H9 (cell line): ENCODE measurements at regions not wholly inside any gene's neighbourhood (a gene's known extent, or its start where the extent isn't known, plus 50 kb on each side); places are given as distances from the start of the nearest gene placed in this dataset.

Source experiments
- DNase-seq: peaks from one replicate; pipeline ENCODE4 v3.0.0-alpha.2; 2017
- H2AFZ ChIP-seq: one replicate; pipeline ENCODE4 v1.6.1; 2013; ENCODE audit warnings: mild to moderate bottlenecking, low read length, control low read depth, moderate library complexity
- H2AK5ac ChIP-seq: 2 replicates; pipeline ENCODE4 v1.6.1; 2013; ENCODE audit warnings: low read length, control low read depth, mixed read lengths; ENCODE audit not compliant: insufficient read length
- H2BK120ac ChIP-seq: one replicate; pipeline ENCODE4 v1.6.1; 2013; ENCODE audit warnings: low read depth, mild to moderate bottlenecking, low read length, control low read depth, inconsistent platforms; ENCODE audit not compliant: poor library complexity, severe bottlenecking
- H2BK12ac ChIP-seq: 2 replicates; pipeline ENCODE4 v1.6.1; 2013; ENCODE audit warnings: low read length, control low read depth, mixed read lengths, low read depth; ENCODE audit not compliant: insufficient read length
- H2BK15ac ChIP-seq: 2 replicates; pipeline ENCODE4 v1.6.1; 2013; ENCODE audit warnings: low read depth, low read length, control low read depth
- H2BK20ac ChIP-seq: one replicate; pipeline ENCODE4 v1.6.1; 2013; ENCODE audit warnings: low read depth, mild to moderate bottlenecking, low read length, control low read depth, inconsistent platforms; ENCODE audit not compliant: poor library complexity, severe bottlenecking
- H2BK5ac ChIP-seq: 2 replicates; pipeline ENCODE4 v1.6.1; 2013; ENCODE audit warnings: low read length, control low read depth, mixed read lengths; ENCODE audit not compliant: insufficient read length
- H3K14ac ChIP-seq: 2 replicates; pipeline ENCODE4 v1.6.1; 2013; ENCODE audit warnings: low read length, control low read depth; ENCODE audit not compliant: insufficient read depth
- H3K18ac ChIP-seq: 2 replicates; pipeline ENCODE4 v1.6.1; 2013; ENCODE audit warnings: low read depth, mild to moderate bottlenecking, mixed read lengths, low read length, control low read depth; ENCODE audit not compliant: insufficient read length
- H3K23ac ChIP-seq: 2 replicates; pipeline ENCODE4 v1.6.1; 2013; ENCODE audit warnings: low read length, control low read depth, mixed read lengths, low read depth; ENCODE audit not compliant: insufficient read length
- H3K23me2 ChIP-seq: 2 replicates; pipeline ENCODE4 v1.6.1; 2013; ENCODE audit warnings: low read depth, mild to moderate bottlenecking, mixed read lengths, low read length, control low read depth; ENCODE audit not compliant: insufficient read length, poor library complexity, severe bottlenecking
- H3K27ac ChIP-seq: 2 replicates; pipeline ENCODE4 v1.5.1; 2013; ENCODE audit warnings: low read length, control low read depth, mixed read lengths, low read depth; ENCODE audit not compliant: insufficient read length
- H3K27me3 ChIP-seq: 2 replicates; pipeline ENCODE4 v1.6.1; 2013; ENCODE audit warnings: low read length, control low read depth, inconsistent platforms; ENCODE audit not compliant: insufficient read depth
- H3K4ac ChIP-seq: 2 replicates; pipeline ENCODE4 v1.6.1; 2013; ENCODE audit warnings: low read depth, mild to moderate bottlenecking, control low read depth, inconsistent platforms, low read length, moderate library complexity
- H3K4me1 ChIP-seq: 2 replicates; pipeline ENCODE4 v1.6.1; 2013; ENCODE audit warnings: low read length, control low read depth, inconsistent platforms; ENCODE audit not compliant: insufficient read depth
- H3K4me2 ChIP-seq: 2 replicates; pipeline ENCODE4 v1.6.1; 2013; ENCODE audit warnings: low read length, control low read depth, mixed read lengths; ENCODE audit not compliant: insufficient read length, insufficient read depth
- H3K56ac ChIP-seq: 2 replicates; pipeline ENCODE4 v1.6.1; 2013; ENCODE audit warnings: low read depth, mild to moderate bottlenecking, mixed read lengths, low read length, control low read depth; ENCODE audit not compliant: insufficient read length
- H3K79me1 ChIP-seq: 2 replicates; pipeline ENCODE4 v1.6.1; 2013; ENCODE audit warnings: low read depth, mild to moderate bottlenecking, moderate library complexity, low read length, control low read depth, inconsistent platforms; ENCODE audit not compliant: insufficient read depth, poor library complexity, severe bottlenecking
- H3K79me2 ChIP-seq: 2 replicates; pipeline ENCODE4 v1.6.1; 2013; ENCODE audit warnings: low read length, control low read depth, inconsistent platforms; ENCODE audit not compliant: insufficient read depth
- H3K9ac ChIP-seq: 2 replicates; pipeline ENCODE4 v1.6.1; 2013; ENCODE audit warnings: low read length, control low read depth, mixed read lengths; ENCODE audit not compliant: insufficient read length; ENCODE audit errors: extremely low read depth
- H3K9me3 ChIP-seq: one replicate; pipeline ENCODE4 v1.6.1; 2013; ENCODE audit warnings: low read depth, low read length, inconsistent platforms; ENCODE audit not compliant: control insufficient read depth
- H3T11ph ChIP-seq: one replicate; pipeline ENCODE4 v1.6.1; 2013; ENCODE audit warnings: mild to moderate bottlenecking, low read length, control low read depth, inconsistent platforms
- H4K20me1 ChIP-seq: one replicate; pipeline ENCODE4 v1.6.1; 2013; ENCODE audit not compliant: control insufficient read depth, insufficient read length, insufficient read depth
- H4K5ac ChIP-seq: 2 replicates; pipeline ENCODE4 v1.6.1; 2013; ENCODE audit warnings: low read depth, mild to moderate bottlenecking, mixed read lengths, low read length, control low read depth; ENCODE audit not compliant: insufficient read length
- H4K8ac ChIP-seq: replicated peaks from 2 replicates; pipeline ENCODE4 v1.6.1; 2013; ENCODE audit warnings: low read length, control low read depth, mixed read lengths, low read depth; ENCODE audit not compliant: insufficient read length
- H4K91ac ChIP-seq: 2 replicates; pipeline ENCODE4 v1.6.1; 2013; ENCODE audit warnings: low read depth, mild to moderate bottlenecking, moderate library complexity, mixed read lengths, low read length, control low read depth; ENCODE audit not compliant: insufficient read length
- H3K27ac Mint-ChIP-seq, 3 experiments: 2 replicates in 2 of 3; 3 replicates in 1 of 3; pipeline ENCODE4 v1.8.0; 2020 to 2021; ENCODE audit warnings: mixed read lengths in 3 of 3, mild to moderate bottlenecking in 1 of 3, moderate library complexity in 1 of 3
- H3K27me3 Mint-ChIP-seq: 2 replicates; pipeline ENCODE4 v1.8.0; 2021; ENCODE audit warnings: low read depth, mild to moderate bottlenecking, moderate library complexity, mixed read lengths
- H3K36me3 Mint-ChIP-seq, 3 experiments: 2 replicates in 2 of 3; 3 replicates in 1 of 3; pipeline ENCODE4 v1.8.0; 2020 to 2021; ENCODE audit warnings: low read depth in 3 of 3, mixed read lengths in 3 of 3; ENCODE audit not compliant: insufficient read depth in 1 of 3
- H3K4me1 Mint-ChIP-seq, 2 experiments: 2 replicates each; pipeline ENCODE4 v1.8.0; 2020; ENCODE audit warnings: mixed read lengths in 2 of 2
- H3K4me3 Mint-ChIP-seq, 2 experiments: 2 replicates in 1 of 2; 3 replicates in 1 of 2; pipeline ENCODE4 v1.8.0; 2020 to 2021; ENCODE audit warnings: mild to moderate bottlenecking in 2 of 2, mixed read lengths in 2 of 2, moderate library complexity in 1 of 2
- H3K9me3 Mint-ChIP-seq, 2 experiments: 2 replicates in 1 of 2; 3 replicates in 1 of 2; pipeline ENCODE4 v1.8.0; 2020; ENCODE audit warnings: mild to moderate bottlenecking in 2 of 2, mixed read lengths in 2 of 2, moderate library complexity in 1 of 2
- WGBS: extraction: QIAGEN DNeasy Blood & Tissue Kit; methylation state at CpG from one replicate; pipeline ENCODE4 v1.1.7; 2013; ENCODE audit warnings: missing lambda C conversion rate, low lambda C conversion rate, mixed read lengths; ENCODE audit not compliant: insufficient read length; ENCODE audit errors: extremely low coverage; 5-methylcytosine and 5-hydroxymethylcytosine counted together
- TF ChIP-seq, protein P1 (sequence below): fragments of 200-600 bp; sonication (generic); conservative IDR thresholded peaks from 3 replicates; pipeline ENCODE4 v1.8.0; 2021; ENCODE audit warnings: antibody characterized with exemption, mild to moderate bottlenecking

DNA sequence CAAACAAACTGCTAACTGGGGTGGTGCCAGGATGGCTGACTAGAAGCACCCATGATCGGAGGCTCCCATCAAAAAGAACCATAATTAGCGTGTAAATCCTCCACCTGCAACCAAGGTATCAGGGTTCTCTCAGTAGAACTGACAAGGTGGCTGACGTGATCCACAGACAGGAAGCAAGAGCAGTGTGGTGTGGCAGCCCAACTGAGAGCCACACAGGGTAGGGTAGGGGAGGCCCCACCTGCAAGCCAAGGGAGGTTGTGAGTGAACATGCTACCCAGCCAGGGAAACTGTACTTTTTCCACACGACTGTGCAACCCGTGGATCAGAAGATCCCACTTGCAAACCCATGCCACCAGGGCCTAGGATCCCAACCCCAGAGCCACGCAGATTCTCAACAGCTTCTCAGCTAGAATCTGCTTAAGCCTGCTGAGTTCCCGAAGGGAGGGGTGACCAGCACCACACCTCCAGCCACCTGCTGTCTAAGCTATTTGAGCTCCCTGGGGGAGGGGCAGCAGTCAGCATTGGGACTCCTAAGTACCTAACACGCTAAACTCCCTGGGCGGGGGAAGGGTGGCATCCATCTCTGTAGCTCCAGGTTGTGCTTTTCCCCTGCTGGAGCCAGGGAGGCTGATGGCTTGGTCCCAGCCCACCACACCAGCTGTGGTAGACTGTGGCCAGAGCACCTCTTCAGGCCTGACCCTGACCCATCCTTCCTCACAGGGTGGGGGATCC lies 425.1 kb downstream of the GPM6A start:
- no peak overlapping the region for H3K27ac ChIP-seq
- no peak overlapping the region for H2AK5ac ChIP-seq
- no peak overlapping the region for H2BK15ac ChIP-seq
- no peaks in the 10 kb centered on the region for H3K79me1 ChIP-seq
- no peak overlapping the region for H3K56ac ChIP-seq
- Mint-ChIP-seq H3K36me3 (no peaks in the 10 kb centered on the region; a peak in 1 of 7 replicates), H3K9me3 (peaks cover 0 to 5% of the 10 kb centered on the region in 2 experiments; a peak in 2 of 5 replicates), H3K4me1 (peaks cover 11 to 12% of the 10 kb centered on the region in 2 experiments), H3K4me3 (no peak overlapping the region), H3K27ac (peak overlapping the region in 2 of 3 experiments; percentile 49 to 84; a peak in 3 of 7 replicates), H3K27me3 (no peaks in the 10 kb centered on the region)
- no peak overlapping the region for H4K8ac ChIP-seq
- no peaks in the 10 kb centered on the region for H4K20me1 ChIP-seq
- no peak overlapping the region for H2BK20ac ChIP-seq
- no CpG with 5 or more reads among the region's 9 CpGs for WGBS
- H3K9ac ChIP-seq: no peak overlapping the region
- H2BK120ac ChIP-seq: no peak overlapping the region
- no peak overlapping the region for H2BK5ac ChIP-seq
- peak overlapping the region; percentile 30 for H3K18ac ChIP-seq
- no peak overlapping the region for H3K4me2 ChIP-seq
- no peak overlapping the region for H3K14ac ChIP-seq
- H3K23me2 ChIP-seq: no peaks in the 10 kb centered on the region
- no peak overlapping the region for H3T11ph ChIP-seq
- H3K79me2 ChIP-seq: no peaks in the 10 kb centered on the region
- no peak overlapping the region for H3K4ac ChIP-seq
- no peaks in the 10 kb centered on the region for H3K27me3 ChIP-seq
- H2AFZ ChIP-seq: no peak overlapping the region
- H2BK12ac ChIP-seq: no peak overlapping the region
- TF ChIP-seq, protein P1, sequence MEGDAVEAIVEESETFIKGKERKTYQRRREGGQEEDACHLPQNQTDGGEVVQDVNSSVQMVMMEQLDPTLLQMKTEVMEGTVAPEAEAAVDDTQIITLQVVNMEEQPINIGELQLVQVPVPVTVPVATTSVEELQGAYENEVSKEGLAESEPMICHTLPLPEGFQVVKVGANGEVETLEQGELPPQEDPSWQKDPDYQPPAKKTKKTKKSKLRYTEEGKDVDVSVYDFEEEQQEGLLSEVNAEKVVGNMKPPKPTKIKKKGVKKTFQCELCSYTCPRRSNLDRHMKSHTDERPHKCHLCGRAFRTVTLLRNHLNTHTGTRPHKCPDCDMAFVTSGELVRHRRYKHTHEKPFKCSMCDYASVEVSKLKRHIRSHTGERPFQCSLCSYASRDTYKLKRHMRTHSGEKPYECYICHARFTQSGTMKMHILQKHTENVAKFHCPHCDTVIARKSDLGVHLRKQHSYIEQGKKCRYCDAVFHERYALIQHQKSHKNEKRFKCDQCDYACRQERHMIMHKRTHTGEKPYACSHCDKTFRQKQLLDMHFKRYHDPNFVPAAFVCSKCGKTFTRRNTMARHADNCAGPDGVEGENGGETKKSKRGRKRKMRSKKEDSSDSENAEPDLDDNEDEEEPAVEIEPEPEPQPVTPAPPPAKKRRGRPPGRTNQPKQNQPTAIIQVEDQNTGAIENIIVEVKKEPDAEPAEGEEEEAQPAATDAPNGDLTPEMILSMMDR: no peak
- no peaks in the 10 kb centered on the region for H3K9me3 ChIP-seq
- H4K5ac ChIP-seq: no peak overlapping the region
- DNase-seq: peak; percentile 56
- no peak overlapping the region for H3K23ac ChIP-seq
- no peaks in the 10 kb centered on the region for H3K4me1 ChIP-seq
- no peak overlapping the region for H4K91ac ChIP-seq
